ENCODE measurements at regions not wholly inside any gene's neighbourhood (a gene's known extent, or its start where the extent isn't known, plus 50 kb on each side); places are given as distances from the start of the nearest gene placed in this dataset.
"Not testable (repeated sequence)": the region's sequence is repeated elsewhere in the genome, so short reads cannot be mapped to it uniquely, and the experiment has no call there.

DNA sequence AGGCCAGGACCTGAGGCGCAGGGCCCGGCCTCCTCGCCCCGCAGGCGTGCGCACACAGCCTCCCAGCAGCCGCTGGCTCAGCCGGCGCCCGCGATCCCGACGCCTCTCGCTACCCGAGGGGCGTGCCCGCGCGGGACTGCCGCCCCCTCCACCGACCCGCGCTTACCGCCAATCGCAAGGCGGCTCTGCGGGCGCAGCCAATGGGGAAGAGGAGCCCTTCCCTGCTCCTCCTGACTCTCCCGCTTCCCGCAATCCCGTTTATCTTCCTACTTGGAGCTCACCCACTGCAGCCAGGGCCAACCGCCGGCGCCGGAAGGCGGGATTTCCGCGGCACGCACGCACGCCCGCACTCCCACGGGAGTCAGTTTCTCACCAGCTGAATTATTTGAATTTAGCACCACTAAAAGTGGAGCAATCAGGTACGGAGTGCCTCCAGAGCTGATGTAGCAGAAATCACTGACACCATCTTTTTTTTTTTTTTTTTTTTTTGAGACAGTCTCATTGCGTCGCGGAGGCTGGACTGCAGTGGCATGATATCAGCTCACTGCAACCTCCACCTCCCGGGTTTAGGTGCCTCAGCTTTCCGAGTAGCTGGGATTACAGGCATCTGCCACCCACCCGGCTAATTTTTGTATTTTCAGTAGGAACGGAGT, 64.9 kb upstream of the TP53TG3C start:
- DNase-seq; H3K4me1 ChIP-seq (ENCODE audit: control insufficient read depth, insufficient read depth, low read length); H3K4me3 ChIP-seq (ENCODE audit: low read length); H3K27me3 ChIP-seq (ENCODE audit: control insufficient read depth, insufficient read depth); intact Hi-C loops (cut with DNase I); H3K9me3 ChIP-seq (ENCODE audit: control insufficient read depth, low read length); H3K27ac ChIP-seq (ENCODE audit: low read length): not testable (repeated sequence)
- ATAC-seq: peak; percentile 29 to 60
- no CpG with 5 or more reads among the region's 51 CpGs for WGBS
